H1 (cell line): ENCODE measurements at regions not wholly inside any gene's neighbourhood (a gene's known extent, or its start where the extent isn't known, plus 50 kb on each side); places are given as distances from the start of the nearest gene placed in this dataset.

Source experiments
- CTCF ChIA-PET: fragments of 300-600 bp; sonication (Branson Sonifier 250); formaldehyde crosslinking; loops from one replicate; lab custom pipeline; 2021; ENCODE audit not compliant: partially characterized antibody; lab: Charles Lee
- POLR2A ChIA-PET: fragments of 300-600 bp; sonication (Branson Sonifier 250); formaldehyde crosslinking; loops from one replicate; lab custom pipeline; 2021; ENCODE audit warnings: inconsistent platforms; ENCODE audit not compliant: partially characterized antibody; lab: Charles Lee
- DNase-seq, 2 experiments: peaks; one replicate each; pipeline versions ENCODE4 v3.0.0 to v3.0.0-alpha.2; 2010 to 2022; ENCODE audit warnings: low spot score in 2 of 2, low read depth in 1 of 2, mixed read lengths in 1 of 2
- FAIRE-seq: peaks from 2 replicates; lab custom pipeline; 2011; peaks lifted over from hg19 to GRCh38; lab: Jason Lieb, UNC
- H2AFZ ChIP-seq: 2 replicates; pipeline ENCODE4 v1.8.1; 2012; ENCODE audit warnings: low read length, inconsistent platforms
- H2AK5ac ChIP-seq: 2 replicates; pipeline ENCODE4 v1.6.1; 2013; ENCODE audit warnings: low read depth, low read length
- H2BK120ac ChIP-seq: replicated peaks from 2 replicates; pipeline ENCODE3; 2013; ENCODE audit warnings: low read depth, low read length, inconsistent platforms
- H2BK12ac ChIP-seq: 2 replicates; pipeline ENCODE4 v1.6.1; 2013; ENCODE audit warnings: low read depth, low read length
- H2BK15ac ChIP-seq: 2 replicates; pipeline ENCODE4 v1.6.1; 2013; ENCODE audit warnings: low read length
- H2BK20ac ChIP-seq: 2 replicates; pipeline ENCODE4 v1.6.1; 2013; ENCODE audit warnings: low read length
- H2BK5ac ChIP-seq: 2 replicates; pipeline ENCODE4 v1.6.1; 2013; ENCODE audit warnings: low read depth, low read length
- H3K14ac ChIP-seq: 2 replicates; pipeline ENCODE4 v1.6.1; 2013; ENCODE audit warnings: inconsistent platforms; ENCODE audit not compliant: insufficient read length
- H3K18ac ChIP-seq: 2 replicates; pipeline ENCODE4 v1.6.1; 2013; ENCODE audit warnings: low read length; ENCODE audit errors: extremely low read depth
- H3K23ac ChIP-seq: 2 replicates; pipeline ENCODE4 v1.6.1; 2013; ENCODE audit warnings: inconsistent platforms; ENCODE audit not compliant: insufficient read length
- H3K23me2 ChIP-seq: 2 replicates; pipeline ENCODE4 v1.6.1; 2013; ENCODE audit warnings: low read depth, low read length
- H3K27ac ChIP-seq: 2 replicates; pipeline ENCODE4 v1.6.1; 2011; ENCODE audit warnings: low read depth, low read length, inconsistent platforms
- H3K27me3 ChIP-seq, 4 experiments: replicated peaks in 1 of 4; 1 replicate in 1 of 4; 2 replicates in 3 of 4; pipeline versions ENCODE4 v1.6.1 to v1.8.1; 2011 to 2013; ENCODE audit warnings: low read length in 3 of 4, mild to moderate bottlenecking in 3 of 4, inconsistent platforms in 2 of 4, mixed read lengths in 2 of 4, moderate library complexity in 1 of 4; ENCODE audit not compliant: control insufficient read depth in 3 of 4, insufficient read depth in 3 of 4; ENCODE audit errors: extremely low read depth in 1 of 4
- H3K36me3 ChIP-seq, 4 experiments: 2 replicates each; pipeline versions ENCODE4 v1.6.1 to v1.8.1; 2011 to 2013; ENCODE audit warnings: mild to moderate bottlenecking in 4 of 4, low read length in 3 of 4, moderate library complexity in 2 of 4, control low read depth in 1 of 4, inconsistent platforms in 1 of 4; ENCODE audit not compliant: insufficient read depth in 4 of 4, control insufficient read depth in 2 of 4
- H3K4ac ChIP-seq: replicated peaks from 2 replicates; pipeline ENCODE3; 2013; ENCODE audit warnings: low read length, low read depth, mixed read lengths, inconsistent platforms; ENCODE audit not compliant: insufficient read length
- H3K4me1 ChIP-seq, 4 experiments: replicated peaks in 1 of 4; 1 replicate in 1 of 4; 2 replicates in 3 of 4; pipeline versions ENCODE4 v1.6.1 to v1.8.1; 2011 to 2013; ENCODE audit warnings: low read length in 3 of 4, inconsistent platforms in 2 of 4, mixed read lengths in 1 of 4; ENCODE audit not compliant: insufficient read depth in 4 of 4, control insufficient read depth in 3 of 4
- H3K4me2 ChIP-seq, 2 experiments: 2 replicates each; pipeline versions ENCODE4 v1.6.1 to v1.8.1; 2011 to 2013; ENCODE audit warnings: low read depth in 2 of 2, low read length in 2 of 2, control low read depth in 1 of 2, inconsistent platforms in 1 of 2, mild to moderate bottlenecking in 1 of 2; ENCODE audit not compliant: insufficient read depth in 1 of 2
- H3K4me3 ChIP-seq, 4 experiments: fragments of 200-600, 300-600 bp in 1 of 4; sonication (generic), shearing (Covaris generic), sonication (Bioruptor Twin) in 1 of 4; 2 replicates each; pipeline versions ENCODE4 v1.5.1 to v1.8.1; 2011 to 2016; ENCODE audit warnings: low read length in 4 of 4, low read depth in 3 of 4, control low read depth in 2 of 4, inconsistent platforms in 2 of 4, mild to moderate bottlenecking in 2 of 4, mixed read lengths in 1 of 4, moderate library complexity in 1 of 4; ENCODE audit not compliant: insufficient read depth in 2 of 4; ENCODE audit errors: extremely low read depth in 1 of 4
- H3K56ac ChIP-seq: replicated peaks from 2 replicates; pipeline ENCODE3; 2013; ENCODE audit warnings: low read depth, mild to moderate bottlenecking, mixed read lengths, low read length, inconsistent platforms; ENCODE audit not compliant: insufficient read length
- H3K79me1 ChIP-seq: 2 replicates; pipeline ENCODE4 v1.6.1; 2013; ENCODE audit warnings: low read depth, low read length, control low read depth
- H3K79me2 ChIP-seq, 2 experiments: 2 replicates each; pipeline versions ENCODE4 v1.6.1 to v1.8.1; 2012 to 2013; ENCODE audit warnings: low read length in 2 of 2, mild to moderate bottlenecking in 2 of 2, inconsistent platforms in 1 of 2; ENCODE audit not compliant: insufficient read depth in 2 of 2, control insufficient read depth in 1 of 2
- H3K9ac ChIP-seq, 4 experiments: replicated peaks in 1 of 4; 1 replicate in 1 of 4; 2 replicates in 3 of 4; pipeline versions ENCODE4 v1.6.1 to v1.8.1; 2011 to 2013; ENCODE audit warnings: low read depth in 3 of 4, low read length in 3 of 4, control low read depth in 2 of 4, mild to moderate bottlenecking in 2 of 4, moderate library complexity in 2 of 4, inconsistent platforms in 1 of 4; ENCODE audit errors: extremely low read depth in 1 of 4
- H3K9me3 ChIP-seq, 2 experiments: 2 replicates each; pipeline versions ENCODE4 v1.6.1 to v1.8.1; 2012 to 2013; ENCODE audit warnings: mild to moderate bottlenecking in 2 of 2, moderate library complexity in 2 of 2, control low read depth in 1 of 2, inconsistent platforms in 1 of 2, low read depth in 1 of 2, low read length in 1 of 2, mixed read lengths in 1 of 2; ENCODE audit not compliant: insufficient read depth in 2 of 2
- H4K20me1 ChIP-seq, 2 experiments: replicated peaks in 1 of 2; 2 replicates each; pipeline versions ENCODE3 to v1.8.1; 2011 to 2013; ENCODE audit warnings: inconsistent platforms in 2 of 2, low read length in 2 of 2, mild to moderate bottlenecking in 1 of 2; ENCODE audit not compliant: insufficient read depth in 2 of 2, control insufficient read depth in 1 of 2
- H4K5ac ChIP-seq: 2 replicates; pipeline ENCODE4 v1.6.1; 2013; ENCODE audit warnings: low read length, low read depth, mixed read lengths, inconsistent platforms; ENCODE audit not compliant: insufficient read length
- H4K8ac ChIP-seq: 2 replicates; pipeline ENCODE4 v1.8.0; 2013; ENCODE audit warnings: mild to moderate bottlenecking, moderate library complexity, low read length, inconsistent platforms; ENCODE audit not compliant: insufficient read depth; ENCODE audit errors: extremely low read depth
- H4K91ac ChIP-seq: replicated peaks from 2 replicates; pipeline ENCODE3; 2013; ENCODE audit warnings: low read length, mixed read lengths, inconsistent platforms; ENCODE audit not compliant: insufficient read length
- ASH2L ChIP-seq: fragments of 200-600, 300-600 bp; sonication (generic); IDR thresholded peaks from one replicate; pipeline ENCODE4 v1.7.1; 2017; ENCODE audit warnings: low read length
- BRCA1 ChIP-seq: IDR thresholded peaks from 2 replicates; pipeline ENCODE4 v1.6.1; 2012; ENCODE audit warnings: low read depth, low read length, improper control_type of control experiment
- EGR1 ChIP-seq: IDR thresholded peaks from 2 replicates; pipeline ENCODE4 v1.6.1; 2011; ENCODE audit warnings: low read depth, low read length, borderline replicate concordance
- EP300 ChIP-seq, 2 experiments: IDR thresholded peaks; 1 replicate in 1 of 2; 2 replicates in 1 of 2; pipeline ENCODE4 v1.6.1; 2011 to 2012; ENCODE audit warnings: low read depth in 2 of 2, low read length in 2 of 2, mild to moderate bottlenecking in 2 of 2, borderline replicate concordance in 1 of 2, inconsistent platforms in 1 of 2, moderate library complexity in 1 of 2
- FOSL1 ChIP-seq: IDR thresholded peaks from 2 replicates; pipeline ENCODE4 v1.6.1; 2011; ENCODE audit warnings: mild to moderate bottlenecking, low read depth, low read length, moderate library complexity; ENCODE audit not compliant: insufficient read depth
- GABPA ChIP-seq: IDR thresholded peaks from 2 replicates; pipeline ENCODE4 v1.6.1; 2011; ENCODE audit warnings: mild to moderate bottlenecking, low read length, moderate library complexity, borderline replicate concordance; ENCODE audit not compliant: insufficient read depth
- GTF2F1 ChIP-seq: IDR thresholded peaks from 2 replicates; pipeline ENCODE4 v1.6.1; 2012; ENCODE audit warnings: low read depth, low read length, improper control_type of control experiment, borderline replicate concordance
- KDM1A ChIP-seq: fragments of 200-600, 300-600 bp; sonication (generic); IDR thresholded peaks from 2 replicates; pipeline ENCODE4 v1.7.1; 2016; ENCODE audit warnings: mild to moderate bottlenecking, low read length, borderline replicate concordance
- RBBP5 ChIP-seq: IDR thresholded peaks from 2 replicates; pipeline ENCODE4 v1.7.1; 2012; ENCODE audit warnings: low read depth, mild to moderate bottlenecking, inconsistent platforms, low read length, moderate library complexity, borderline replicate concordance
- SIRT6 ChIP-seq: IDR thresholded peaks from one replicate; pipeline ENCODE4 v1.7.1; 2012; ENCODE audit warnings: low read length, inconsistent platforms
- USF2 ChIP-seq: IDR thresholded peaks from 2 replicates; pipeline ENCODE4 v1.6.1; 2011; ENCODE audit warnings: low read length, improper control_type of control experiment
- YY1 ChIP-seq: IDR thresholded peaks from 2 replicates; pipeline ENCODE4 v1.6.1; 2011; ENCODE audit warnings: low read depth, mild to moderate bottlenecking, low read length
- TF ChIP-seq, protein P1 (sequence below): IDR thresholded peaks from 2 replicates; pipeline ENCODE4 v1.6.1; 2012; ENCODE audit warnings: inconsistent platforms

GRCh38 chr2:37737507-37737906 lies 66.1 kb upstream of the CDC42EP3 start:
- TF ChIP-seq USF2 (no peak), RBBP5 (no peak), SIRT6 (no peak), GABPA (no peak), EP300 (IDR thresholded peaks at IDR 0.05; ENCODE audit: borderline replicate concordance in 1 of 2, low read depth in 2 of 2, low read length in 2 of 2) (no peak), YY1 (no peak), KDM1A (no peak), FOSL1 (no peak), BRCA1 (no peak), GTF2F1 (no peak), EGR1 (no peak), ASH2L (no peak)
- TF ChIP-seq, protein P1, sequence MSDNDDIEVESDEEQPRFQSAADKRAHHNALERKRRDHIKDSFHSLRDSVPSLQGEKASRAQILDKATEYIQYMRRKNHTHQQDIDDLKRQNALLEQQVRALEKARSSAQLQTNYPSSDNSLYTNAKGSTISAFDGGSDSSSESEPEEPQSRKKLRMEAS: no peak
- Histone ChIP-seq H3K36me3 (no peaks in the 10 kb centered on the region), H4K5ac (no peak overlapping the region), H2AFZ (no peak overlapping the region), H3K4ac (no peak overlapping the region), H3K9me3 (no peaks in the 10 kb centered on the region), H4K8ac (no peak overlapping the region), H3K23me2 (no peaks in the 10 kb centered on the region), H3K18ac (no peak overlapping the region), H2AK5ac (no peak overlapping the region), H3K4me2 (no peak overlapping the region), H3K27ac (no peak overlapping the region), H3K14ac (no peak overlapping the region), H3K79me1 (no peaks in the 10 kb centered on the region), H2BK5ac (no peak overlapping the region), H4K20me1 (no peaks in the 10 kb centered on the region), H2BK15ac (no peak overlapping the region), H2BK120ac (no peak overlapping the region), H3K9ac (no peak overlapping the region), H3K4me3 (no peak overlapping the region), H4K91ac (no peak overlapping the region), H3K27me3 (no peaks in the 10 kb centered on the region), H2BK20ac (no peak overlapping the region), H3K4me1 (no peaks in the 10 kb centered on the region), H2BK12ac (no peak overlapping the region), H3K79me2 (no peaks in the 10 kb centered on the region), H3K56ac (no peak overlapping the region), H3K23ac (no peak overlapping the region)
- FAIRE-seq: no peak
- CTCF ChIA-PET: no interaction called here
- POLR2A ChIA-PET: no interaction called here
- no peak for DNase-seq
